ENCODE measurements at regions not wholly inside any gene's neighbourhood (a gene's known extent, or its start where the extent isn't known, plus 50 kb on each side); places are given as distances from the start of the nearest gene placed in this dataset.
"Not testable (repeated sequence)": the region's sequence is repeated elsewhere in the genome, so short reads cannot be mapped to it uniquely, and the experiment has no call there.

DNA sequence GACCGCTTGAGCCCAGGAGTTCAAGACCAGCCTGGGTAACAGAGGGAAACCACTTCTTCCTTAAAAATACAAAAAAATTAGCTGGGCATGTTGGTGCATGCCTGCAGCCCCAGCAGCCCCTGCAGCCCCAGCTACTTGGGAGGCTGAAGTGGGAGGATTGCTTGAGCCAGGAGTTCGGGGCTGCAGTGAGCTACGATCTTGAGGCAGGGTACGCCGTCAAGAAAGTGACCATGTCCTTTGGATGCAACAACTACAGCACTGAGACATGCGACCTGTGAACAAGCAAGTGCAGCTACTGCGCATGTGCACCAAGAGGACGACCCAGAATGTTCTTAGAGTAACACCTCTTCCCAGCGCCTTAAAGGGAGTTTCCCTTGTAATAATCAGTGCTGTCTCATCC, 66.6 kb upstream of the ZNF479 start:
- no peak for FAIRE-seq
- no peak for DNase-seq (ENCODE audit: low spot score)

DNA sequence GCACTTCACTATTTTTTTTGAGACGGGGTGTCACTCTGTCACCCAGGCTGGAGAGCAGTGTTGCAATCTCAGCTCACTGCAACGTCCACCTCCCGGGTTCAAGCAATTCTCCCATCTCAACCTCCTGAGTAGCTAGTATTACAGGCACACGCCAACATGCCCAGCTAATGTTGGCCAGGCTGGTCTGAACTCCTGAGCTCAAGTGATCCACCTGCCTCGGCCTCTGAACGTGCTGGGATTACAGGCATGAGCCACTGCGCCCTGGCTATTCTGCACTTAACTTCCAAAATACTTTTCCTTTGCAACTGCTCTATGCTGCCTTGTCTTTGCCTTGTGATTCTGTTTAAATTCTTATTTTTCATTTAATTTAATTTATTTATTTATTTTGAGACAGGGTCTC, 67.0 kb upstream of the ZNF479 start:
- DNase-seq (ENCODE audit: low spot score) = no peak
- FAIRE-seq = no peak

DNA sequence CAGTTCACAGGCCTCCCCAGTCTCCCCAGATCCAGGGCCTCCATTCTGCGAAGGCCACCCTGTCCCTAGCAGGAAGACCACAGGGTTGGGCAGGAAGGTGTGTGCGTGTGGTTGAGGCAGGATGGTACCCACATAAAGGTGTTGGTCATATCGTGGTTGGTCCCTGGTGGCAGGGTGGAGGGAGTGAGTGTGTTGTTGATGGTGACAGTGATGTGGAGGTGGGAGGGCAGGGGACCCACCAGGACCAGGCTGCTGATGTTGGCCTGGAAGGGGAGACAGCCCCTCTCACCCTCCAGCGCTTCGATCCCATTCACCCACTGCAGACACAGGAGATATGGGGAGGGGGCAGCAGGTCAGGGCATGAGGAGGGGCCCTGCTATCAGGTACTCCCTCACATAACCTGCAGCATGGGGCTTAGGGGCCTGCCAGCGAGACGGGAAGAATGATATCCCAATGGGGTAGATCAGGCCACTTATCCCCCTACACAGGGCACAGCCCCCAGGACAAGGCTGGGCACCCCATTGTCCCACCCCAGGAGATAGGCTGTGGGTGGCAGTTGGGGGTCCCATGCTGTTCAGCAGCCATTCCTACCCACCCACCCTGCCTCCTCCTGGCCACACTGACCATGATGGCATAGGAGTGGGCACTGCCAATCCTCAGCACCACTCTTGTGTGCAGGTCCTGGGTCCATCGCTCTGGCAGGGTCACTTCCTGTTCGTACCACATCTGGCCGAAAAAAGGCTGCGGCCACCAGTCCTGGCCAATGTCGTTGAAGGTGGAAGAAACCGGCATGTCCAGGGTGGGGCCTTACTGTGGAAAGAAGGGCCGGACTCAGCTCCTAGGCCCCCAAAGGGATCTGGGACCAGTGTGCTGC, 69.0 kb upstream of the ZNF479 start:
- FAIRE-seq = no peak
- no peak for DNase-seq (ENCODE audit: low spot score)

DNA sequence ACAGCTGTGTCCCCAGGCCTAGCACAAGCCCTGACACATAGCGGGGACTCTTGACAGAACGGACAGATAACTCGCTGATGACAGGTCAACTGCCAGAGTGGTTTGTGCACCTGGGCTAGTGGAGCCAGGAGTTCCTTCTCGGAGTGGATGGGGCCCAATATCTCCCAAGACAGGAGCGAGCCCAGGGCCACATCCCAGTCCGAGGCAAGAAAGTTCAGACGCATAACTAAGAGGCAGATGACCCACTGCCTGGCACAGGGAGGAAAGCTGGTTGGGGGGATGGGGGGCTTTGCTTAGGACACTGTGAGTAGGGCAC, 69.6 kb upstream of the ZNF479 start:
- no peak for DNase-seq (ENCODE audit: low spot score)
- no peak for FAIRE-seq

DNA sequence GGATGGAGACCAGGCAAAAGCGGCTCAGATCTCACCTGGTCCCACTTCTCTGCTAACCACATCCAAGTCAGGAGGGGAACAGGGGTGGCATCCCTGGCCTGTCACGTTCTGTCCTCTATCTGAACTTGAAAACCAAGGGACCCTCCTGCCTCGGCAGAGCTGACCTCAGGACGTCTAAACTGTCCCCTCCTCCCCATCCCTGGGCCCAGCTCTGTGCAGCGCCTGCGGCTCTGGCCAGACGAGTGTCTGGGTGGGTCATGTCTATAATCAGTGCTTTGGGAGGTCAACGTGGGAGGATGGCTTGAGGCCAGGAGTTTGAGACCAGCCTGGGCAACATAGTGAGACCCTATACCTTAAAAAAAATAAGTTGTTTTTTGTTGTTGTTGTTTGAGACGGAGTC, 70.0 kb upstream of the ZNF479 start:
- DNase-seq (ENCODE audit: low spot score) = no peak

DNA sequence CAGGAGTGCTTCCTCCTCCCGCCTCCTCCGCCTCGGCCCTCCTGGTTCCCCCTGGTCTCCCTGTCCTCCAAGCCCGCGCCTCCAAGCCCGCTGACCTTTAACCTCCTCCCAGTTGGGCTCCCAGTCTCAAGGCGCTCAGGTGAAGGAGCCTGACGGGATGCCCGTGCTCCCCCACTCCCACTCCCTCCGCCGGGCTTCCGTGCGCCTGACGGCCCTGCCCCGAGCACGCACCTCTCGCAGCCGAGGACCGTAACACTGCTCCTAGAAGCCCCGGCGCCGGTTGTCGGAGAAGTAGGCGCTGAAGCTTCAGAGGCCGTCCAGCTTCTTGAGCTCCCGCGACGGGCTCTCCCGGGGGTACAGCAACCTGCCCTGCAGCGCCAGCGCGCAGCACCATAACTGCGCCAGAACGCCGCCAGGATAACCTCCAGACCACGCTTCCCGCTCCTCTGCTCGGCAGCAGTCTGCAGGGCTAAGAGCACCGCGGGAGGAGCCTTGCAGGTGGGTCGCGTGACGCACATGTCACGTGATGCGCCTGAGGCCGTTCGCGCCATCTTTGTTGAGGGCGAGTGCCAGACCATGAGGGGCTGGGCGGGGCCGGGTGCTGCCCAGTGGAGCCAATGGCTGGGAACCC, 71.0 kb upstream of the ZNF479 start:
- FAIRE-seq (peak; percentile 32), DNase-seq (ENCODE audit: low spot score) (peak; percentile 82)

More for the DNA sequence above, 70.0 kb upstream of the ZNF479 start:
- FAIRE-seq = no peak

DNA sequence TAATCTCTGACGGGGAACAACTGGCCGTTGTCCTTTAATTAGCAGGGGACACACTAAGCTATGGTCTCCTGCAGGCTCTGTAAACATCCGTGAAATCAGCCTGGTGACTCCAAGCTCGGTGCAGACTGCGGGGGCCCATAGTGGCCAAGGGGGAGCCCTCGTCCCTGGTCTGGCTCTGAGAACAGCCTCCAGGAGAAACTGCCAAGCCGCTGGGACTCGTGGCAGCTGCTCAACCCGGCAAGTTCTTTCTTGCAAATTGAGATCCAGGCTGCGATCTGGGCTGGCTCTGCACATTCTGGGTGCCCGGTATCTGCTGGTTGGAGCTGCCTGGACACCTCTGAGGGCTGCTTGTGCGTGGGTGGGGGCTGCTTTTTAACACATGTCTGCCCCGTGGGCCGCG, 71.6 kb upstream of the ZNF479 start:
- not testable (repeated sequence) for DNase-seq (ENCODE audit: low spot score); FAIRE-seq

DNA sequence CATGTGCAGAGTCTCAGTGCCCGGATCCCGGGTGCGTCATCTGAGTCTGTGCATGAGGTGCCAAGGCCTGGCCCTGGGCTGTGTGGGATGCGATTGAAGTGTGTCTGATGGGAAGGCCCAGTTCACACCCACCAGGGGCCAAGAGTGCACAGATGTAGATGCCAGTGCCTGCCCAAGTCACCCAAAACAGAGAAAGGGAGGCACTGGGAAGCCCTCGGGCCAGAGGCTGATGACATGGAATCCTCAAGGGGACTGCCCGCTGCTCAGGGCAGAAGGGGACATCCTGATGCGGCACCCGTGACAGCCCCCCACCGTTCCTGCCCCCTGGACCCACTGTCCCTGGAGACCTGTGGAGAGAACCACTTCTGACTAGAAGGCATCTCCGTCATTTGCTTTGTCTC, 72.2 kb upstream of the ZNF479 start:
- FAIRE-seq = no peak
- no peak for DNase-seq (ENCODE audit: low spot score)

DNA sequence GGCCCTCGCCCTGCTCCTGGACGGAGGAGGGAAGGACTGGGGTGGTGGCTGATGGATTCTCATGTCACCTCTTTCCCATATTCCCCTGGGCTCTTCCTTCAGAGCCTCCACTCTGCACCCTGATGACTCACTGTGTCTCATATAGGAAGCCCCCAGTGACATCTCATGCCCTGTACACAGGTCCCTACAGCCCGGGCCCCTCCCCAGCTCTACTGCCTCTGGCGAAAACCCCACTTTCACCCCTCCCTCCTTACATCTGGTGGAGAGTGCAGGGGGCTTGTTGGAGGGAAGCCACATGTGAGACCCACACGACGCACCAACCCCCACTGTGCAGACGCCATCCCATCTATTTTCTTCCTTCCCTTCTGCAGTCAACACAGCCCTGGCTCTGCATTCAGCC, 72.8 kb upstream of the ZNF479 start:
- DNase-seq (ENCODE audit: low spot score) (no peak), FAIRE-seq (no peak)

DNA sequence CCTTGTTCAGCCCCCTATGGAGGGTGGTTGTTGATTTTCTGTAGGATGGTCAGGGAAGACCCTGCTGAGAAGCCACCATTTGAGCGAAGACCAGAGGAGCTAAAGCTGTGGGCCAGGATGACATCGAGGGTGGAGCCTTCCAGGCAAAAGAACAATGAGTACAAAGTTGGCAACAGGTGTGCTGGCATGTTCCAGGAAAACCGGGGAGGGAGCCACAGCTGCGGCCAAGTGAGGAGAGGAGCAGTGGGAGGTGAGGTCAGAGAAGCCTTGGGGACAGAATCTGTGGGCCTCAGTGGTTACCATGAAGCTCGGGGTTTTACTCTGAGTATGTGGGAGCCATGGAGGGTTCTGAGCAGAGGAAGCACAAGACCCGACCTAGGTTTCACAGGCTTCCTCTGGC, 75.6 kb upstream of the ZNF479 start:
- DNase-seq (ENCODE audit: low spot score) (no peak), FAIRE-seq (no peak)

DNA sequence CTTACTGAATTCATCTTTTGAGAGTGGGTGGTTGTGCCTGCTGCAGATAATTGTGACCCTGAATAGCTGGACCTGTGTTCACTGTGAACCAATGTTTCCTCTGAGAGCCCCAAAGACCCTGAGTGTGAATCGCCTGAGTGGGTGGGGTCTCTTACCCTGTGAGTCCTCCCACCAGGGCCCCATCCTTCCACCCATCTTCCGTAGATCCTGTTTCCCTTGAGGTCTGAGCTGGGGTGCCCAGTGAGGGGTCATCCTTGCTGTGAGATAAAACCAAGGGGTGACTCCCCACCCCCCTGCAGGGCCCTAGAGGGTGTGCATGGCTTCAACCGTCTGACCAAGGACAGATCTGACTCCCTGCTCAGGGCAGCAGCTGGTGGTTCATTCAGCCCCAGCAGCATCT, 78.0 kb upstream of the ZNF479 start:
- DNase-seq (ENCODE audit: low spot score) (no peak), FAIRE-seq (no peak)

DNA sequence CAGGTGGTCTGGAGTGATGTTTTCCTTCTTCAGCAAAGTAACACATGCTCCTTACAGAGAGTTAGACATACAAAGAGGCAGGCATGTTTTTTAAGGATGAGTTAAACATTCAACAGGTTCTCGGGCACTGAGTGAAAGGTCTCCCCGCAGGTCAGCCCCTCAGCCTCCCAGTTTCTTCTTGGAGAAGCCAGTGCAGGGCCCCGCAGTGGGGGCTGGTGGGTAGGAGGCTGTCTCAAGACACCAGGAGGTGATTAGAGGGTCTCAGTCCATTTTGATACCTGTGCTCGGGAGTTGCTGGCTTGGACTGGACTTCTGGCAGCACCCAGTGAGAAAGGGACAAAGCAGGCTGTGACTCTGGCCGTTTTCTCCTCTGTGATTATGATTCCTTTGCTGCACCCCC, 78.6 kb upstream of the ZNF479 start:
- FAIRE-seq = no peak
- DNase-seq (ENCODE audit: low spot score) = no peak

DNA sequence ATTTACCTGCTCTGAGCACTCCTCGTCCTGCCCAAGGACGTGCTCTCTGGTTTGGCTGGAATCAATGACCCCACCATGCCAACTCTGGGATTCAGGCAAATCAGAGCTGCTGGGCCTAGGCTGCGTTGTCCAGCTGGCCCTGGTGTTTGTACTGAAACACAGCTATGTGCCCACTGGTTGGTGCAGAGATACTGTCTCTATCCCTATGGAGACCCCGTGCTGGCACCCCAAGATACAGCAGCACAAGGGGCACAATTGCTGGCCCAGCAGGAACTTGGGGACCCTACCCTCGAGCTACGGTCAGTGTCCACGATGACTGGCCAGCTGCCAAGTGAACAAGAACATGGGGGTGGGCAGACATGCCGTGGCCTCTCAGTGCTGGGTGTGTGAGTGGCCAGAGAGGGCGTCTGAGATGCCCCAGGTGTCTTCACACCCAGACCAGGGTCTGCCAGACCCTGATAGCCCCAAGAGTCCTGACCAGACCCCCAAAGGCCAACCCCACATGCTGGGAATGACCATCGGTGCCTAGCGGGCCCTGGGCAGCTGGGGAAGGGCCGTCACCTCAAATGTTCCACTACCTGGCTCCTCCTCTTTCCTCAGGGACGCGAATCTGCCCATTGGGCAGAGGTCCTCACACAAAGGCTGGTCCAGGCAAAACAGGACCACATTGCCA, 79.3 kb upstream of the ZNF479 start:
- no peak for FAIRE-seq
- DNase-seq (ENCODE audit: low spot score) = no peak

DNA sequence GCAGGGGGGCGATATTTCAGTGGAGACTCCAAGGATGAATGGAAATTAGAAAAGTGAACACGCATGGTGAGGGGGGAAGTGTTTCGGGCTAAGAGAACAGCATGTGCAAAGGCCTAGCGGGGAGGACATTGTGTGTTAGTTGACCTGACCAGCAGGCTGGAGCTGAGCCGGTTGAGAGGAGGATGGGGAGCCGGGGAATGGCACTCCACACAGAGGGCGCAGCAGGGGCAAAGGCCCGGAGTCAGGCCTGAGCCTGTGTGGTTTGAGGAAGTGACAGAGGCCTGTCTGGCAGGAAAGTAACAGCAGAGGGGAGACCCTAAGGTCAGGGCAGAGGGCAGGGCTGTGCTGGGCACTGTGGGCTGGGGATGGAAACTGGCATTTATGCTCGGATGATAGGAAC, 83.2 kb upstream of the ZNF479 start:
- no peak for FAIRE-seq
- no peak for DNase-seq (ENCODE audit: low spot score)

DNA sequence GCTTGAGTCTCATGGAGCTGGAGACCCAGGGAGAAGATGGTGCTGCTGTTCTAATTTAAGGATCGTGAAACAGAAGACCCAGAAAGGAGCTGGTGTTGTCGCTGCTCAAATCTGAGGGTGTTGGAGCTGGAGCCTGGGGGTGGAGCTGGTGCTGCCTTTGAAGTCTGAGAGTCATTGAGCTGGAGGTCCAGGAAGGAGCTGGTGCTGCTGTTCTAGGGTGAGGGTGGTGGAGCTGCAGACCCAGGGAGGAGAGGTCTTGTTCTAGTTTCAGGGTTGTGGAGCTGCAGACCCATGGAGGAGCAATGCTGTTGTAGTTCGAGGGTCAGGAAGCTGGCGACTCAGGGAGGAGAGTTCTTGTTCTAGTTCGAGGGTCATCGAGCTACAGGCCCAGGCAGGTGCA, 84.1 kb upstream of the ZNF479 start:
- FAIRE-seq (no peak), DNase-seq (ENCODE audit: low spot score) (no peak)

DNA sequence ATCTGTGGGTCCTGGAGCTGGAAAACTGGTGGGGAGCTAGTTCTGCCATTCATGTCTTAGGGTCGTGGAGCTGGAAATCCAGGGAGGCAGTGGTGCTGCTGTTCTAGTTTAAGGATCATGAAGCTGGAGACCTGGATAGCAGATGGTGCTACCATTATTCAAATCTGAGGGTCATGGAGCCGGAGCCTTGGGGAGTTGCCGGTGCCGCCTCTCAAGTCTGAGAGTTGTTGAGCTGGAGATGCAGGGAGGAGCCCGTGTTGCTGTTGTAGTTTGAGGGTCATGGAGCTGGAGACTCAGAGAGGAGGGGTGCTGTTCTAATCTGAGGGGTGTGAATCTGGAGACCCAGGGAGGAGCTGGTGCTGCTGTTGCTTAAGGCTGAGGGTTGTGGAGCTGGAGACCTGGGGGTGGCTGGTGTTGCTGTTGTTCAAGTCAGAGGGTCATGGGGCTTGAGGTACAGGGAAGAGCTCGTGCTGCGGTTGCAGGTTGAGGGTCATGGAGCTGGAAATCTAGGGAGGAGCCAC, 86.0 kb upstream of the ZNF479 start:
- no peak for FAIRE-seq

DNA sequence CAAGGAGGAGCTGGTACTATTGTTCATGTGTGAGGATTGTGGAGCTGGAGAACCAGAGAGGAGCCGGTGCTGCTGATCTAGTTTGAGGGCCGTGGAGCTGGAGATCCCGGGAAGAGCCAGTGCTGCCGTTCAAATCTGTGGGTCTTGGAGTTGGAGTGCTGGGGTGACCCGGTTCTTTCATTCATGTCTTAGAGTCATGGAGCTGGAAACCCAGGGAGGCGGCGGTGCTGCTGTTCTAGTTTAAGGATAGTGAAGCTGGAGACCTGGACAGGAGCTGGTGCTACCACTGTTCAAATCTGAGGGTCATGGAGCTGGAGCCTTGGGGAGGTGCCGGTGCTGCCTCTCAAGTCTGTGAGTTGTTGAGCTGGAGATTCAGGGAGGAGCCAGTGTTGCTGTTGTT, 88.5 kb upstream of the ZNF479 start:
- FAIRE-seq = no peak
- DNase-seq (ENCODE audit: low spot score) = no peak

More for the DNA sequence above, 86.0 kb upstream of the ZNF479 start:
- no peak for DNase-seq (ENCODE audit: low spot score)

DNA sequence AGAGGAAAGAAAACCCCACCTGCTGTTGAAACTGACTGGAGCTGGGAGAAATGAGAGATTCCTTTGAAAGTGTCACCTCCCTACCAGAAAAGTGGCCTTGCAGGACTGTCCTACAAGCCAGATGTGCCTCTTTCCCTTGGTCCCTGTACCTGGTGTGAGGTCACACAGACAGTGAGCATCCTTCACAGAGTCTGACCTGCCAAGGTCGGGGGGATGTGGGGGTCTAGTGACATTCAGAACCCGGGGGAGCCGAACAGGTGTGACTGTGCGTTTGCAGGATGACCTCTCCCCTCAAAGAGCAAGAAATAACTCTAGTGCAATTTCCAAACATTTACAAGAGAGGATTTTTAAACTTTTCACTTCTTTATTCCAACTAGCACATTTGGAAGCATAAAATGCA, 93.4 kb upstream of the ZNF479 start:
- DNase-seq (ENCODE audit: low spot score) (no peak), FAIRE-seq (no peak)

DNA sequence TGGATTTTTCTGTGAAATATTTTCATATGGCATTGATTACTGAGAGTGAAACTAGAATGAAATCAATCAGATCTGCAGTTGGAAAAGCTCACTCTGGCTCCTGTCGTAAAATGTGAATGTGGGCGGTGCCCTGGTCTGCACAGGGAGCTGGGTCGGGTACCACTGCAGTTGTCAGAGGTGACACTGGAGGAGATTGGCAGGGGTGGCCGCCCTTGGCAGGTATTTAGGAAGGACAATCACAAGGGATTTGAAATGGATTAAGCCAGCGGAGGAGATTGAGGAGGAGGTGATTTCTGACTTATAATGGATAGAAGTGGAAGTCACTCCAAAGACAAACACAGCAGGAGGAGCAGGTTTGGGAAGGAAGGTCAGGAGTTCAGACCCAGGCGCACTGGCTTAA, 109.0 kb upstream of the ZNF479 start:
- peak; percentile 27 for FAIRE-seq
- DNase-seq (ENCODE audit: low spot score) = not testable (repeated sequence)

DNA sequence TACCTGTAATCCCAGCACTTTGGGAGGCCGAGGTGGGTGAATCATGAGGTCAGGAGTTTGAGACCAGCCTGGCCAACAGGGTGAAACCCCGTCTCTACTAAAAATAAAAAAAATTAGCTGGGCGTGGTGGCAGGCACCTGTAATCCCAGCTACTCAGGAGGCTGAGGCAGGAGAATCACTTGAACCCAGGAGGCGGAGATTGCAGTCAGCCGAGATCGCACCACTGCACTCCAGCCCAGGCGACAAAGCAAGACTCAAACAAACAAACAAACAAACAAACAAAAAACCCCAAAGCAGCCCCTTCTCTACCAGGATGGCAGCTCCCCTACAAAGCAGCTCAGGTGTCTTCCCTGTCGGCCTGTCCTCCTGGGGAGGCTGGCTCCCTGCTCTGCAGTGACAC, 111.3 kb upstream of the ZNF479 start:
- DNase-seq (ENCODE audit: low spot score); FAIRE-seq: not testable (repeated sequence)

DNA sequence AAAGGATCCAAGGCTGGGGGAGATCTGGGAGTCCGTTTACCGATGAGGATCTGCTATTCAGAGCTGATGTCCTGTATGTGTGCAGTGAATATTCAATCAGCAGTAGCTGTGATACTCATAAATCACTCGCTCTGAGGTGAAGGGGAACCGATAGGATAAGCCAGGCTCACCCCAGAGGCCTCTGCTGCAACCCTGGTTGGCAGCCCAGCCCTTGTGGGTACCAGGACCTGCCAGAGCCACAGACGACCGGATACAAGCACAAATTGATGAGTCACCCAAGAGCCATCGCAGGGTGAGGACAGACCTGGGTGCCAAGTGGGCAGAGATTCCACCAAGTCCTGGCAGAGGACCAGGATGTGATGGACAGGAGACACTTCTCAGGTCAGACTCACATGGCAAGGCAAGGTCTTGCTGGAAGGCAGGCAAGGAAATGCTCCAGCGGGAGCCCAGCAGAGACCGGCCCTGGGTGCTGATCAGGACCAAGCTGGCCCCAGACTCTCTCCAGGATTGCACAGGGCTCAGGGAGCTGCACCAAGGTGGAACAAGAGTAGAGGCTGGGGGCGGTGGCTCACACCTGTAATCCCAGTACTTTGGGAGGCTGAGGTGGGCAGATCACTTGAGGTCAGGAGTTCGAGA, 112.2 kb upstream of the ZNF479 start:
- FAIRE-seq = not testable (repeated sequence)

DNA sequence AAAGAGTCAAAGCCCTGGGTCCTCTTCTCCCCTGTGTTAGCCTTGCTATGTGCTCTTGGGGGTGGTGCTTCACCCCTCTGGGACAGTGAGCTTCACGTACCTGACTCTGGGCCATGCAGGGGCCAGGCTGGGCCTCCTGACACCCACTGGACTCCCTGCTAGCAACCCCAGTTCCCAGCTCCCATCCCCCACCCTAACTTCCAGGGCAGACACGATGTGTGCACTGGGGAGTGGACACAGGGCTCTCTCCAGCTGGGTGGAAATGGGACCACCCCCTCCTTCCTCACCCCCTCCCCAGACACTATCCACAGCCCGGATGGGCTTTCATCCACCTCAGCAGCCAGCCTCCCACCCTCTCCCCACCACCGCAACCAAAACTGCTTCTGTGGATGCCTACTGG, 113.0 kb upstream of the ZNF479 start:
- DNase-seq (ENCODE audit: low spot score) = no peak
- no peak for FAIRE-seq

More for the DNA sequence above, 112.2 kb upstream of the ZNF479 start:
- not testable (repeated sequence) for DNase-seq (ENCODE audit: low spot score)
